ENCODE measurements at regions not wholly inside any gene's neighbourhood (a gene's known extent, or its start where the extent isn't known, plus 50 kb on each side); places are given as distances from the start of the nearest gene placed in this dataset.

DNA sequence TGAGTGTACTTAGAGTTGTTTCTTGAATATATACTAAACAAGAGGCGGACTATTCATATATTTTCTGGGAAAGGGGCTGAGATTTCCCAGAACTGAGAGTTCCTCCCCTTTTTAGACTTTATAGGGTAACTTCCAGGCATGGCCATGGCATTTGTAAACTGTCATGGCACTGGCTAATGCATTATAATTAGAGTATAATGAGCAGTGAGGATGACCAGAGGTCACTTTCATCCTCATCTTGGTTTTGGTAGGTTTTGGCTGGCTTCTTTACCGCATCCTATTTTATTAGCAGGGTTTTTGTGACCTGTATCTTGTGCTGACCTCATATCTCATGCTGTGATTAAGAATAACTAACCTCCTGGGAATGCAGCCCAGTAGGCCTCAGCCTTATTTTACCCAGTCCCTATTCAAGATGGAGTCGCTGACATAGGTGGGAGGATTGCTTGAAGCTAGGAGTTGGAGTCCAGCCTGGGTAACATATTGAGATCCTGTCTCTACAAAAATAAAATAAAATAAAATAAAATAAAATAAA is 91.4 kb downstream of the MOBP start:
- Histone ChIP-seq H3K4me3 (ENCODE audit: low read depth, low read length) (no peak overlapping the region), H3K9me3 (ENCODE audit: control insufficient read depth, insufficient read depth, low read depth, low read length) (no peaks in the 10 kb centered on the region), H3K36me3 (ENCODE audit: control insufficient read depth in 2 of 2, insufficient read depth in 1 of 2, low read length in 2 of 2) (no peaks in the 10 kb centered on the region), H3K27ac (ENCODE audit: extremely low read depth, low read depth, low read length) (no peak overlapping the region), H3K4me1 (ENCODE audit: control insufficient read depth, insufficient read depth, low read length) (no peaks in the 10 kb centered on the region)
- ChIA-PET CTCF (interaction anchor here (0.6 kb wide), 1 partner anchor 15 kb away, joined by 4 read pairs; no protein-coding TSS in a partner anchor), POLR2A (no interaction called here)
- TF ChIP-seq ZNF843 (tag by site-specific recombination; IDR thresholded peaks at IDR 0.05), result no peak
- no peak for TF ChIP-seq SALL2 (tag by site-specific recombination; IDR thresholded peaks at IDR 0.05; ENCODE audit: borderline replicate concordance)
- TF ChIP-seq YY2 (tag by site-specific recombination; IDR thresholded peaks at IDR 0.05), result no peak
- TF ChIP-seq ZNF561 (tag by site-specific recombination; IDR thresholded peaks at IDR 0.05; ENCODE audit: borderline replicate concordance), result no peak
- TF ChIP-seq ZSCAN18 (tag by site-specific recombination; IDR thresholded peaks at IDR 0.05), result no peak
- TF ChIP-seq REPIN1 (tag by site-specific recombination; IDR thresholded peaks at IDR 0.05; ENCODE audit: low read depth), result no peak
- TF ChIP-seq ZNF585B (tag by site-specific recombination; IDR thresholded peaks at IDR 0.05), result no peak
- no peak for TF ChIP-seq SCRT2 (tag by site-specific recombination; IDR thresholded peaks at IDR 0.05)
- TF ChIP-seq GLI4 (tag by site-specific recombination; IDR thresholded peaks at IDR 0.05), result no peak
- no peak for TF ChIP-seq KLF7 (tag by site-specific recombination; IDR thresholded peaks at IDR 0.05; ENCODE audit: borderline replicate concordance)
- no peak for TF ChIP-seq ZNF10 (tag by site-specific recombination; IDR thresholded peaks at IDR 0.05)
- no peak for TF ChIP-seq HOXC10 (CRISPR knock-in tag; IDR thresholded peaks at IDR 0.05)

DNA sequence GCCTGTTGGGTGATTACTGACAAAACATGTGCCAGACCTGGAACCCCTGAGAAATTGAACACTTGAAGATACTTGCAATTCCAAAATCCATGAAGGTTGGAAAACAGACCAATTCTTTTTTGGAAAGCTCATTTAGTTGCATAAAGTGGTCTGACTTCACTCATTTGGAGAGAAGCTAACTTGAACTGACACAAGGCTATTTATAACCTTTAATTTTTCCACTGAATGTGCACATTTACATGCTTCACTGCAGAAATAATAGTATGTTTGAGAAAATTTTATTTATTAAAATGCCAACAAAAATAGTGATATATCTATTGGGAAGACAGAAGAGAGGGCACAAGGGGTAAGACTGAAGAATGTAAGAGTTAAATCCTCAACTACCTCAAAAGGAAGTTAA is 92.1 kb downstream of the MOBP start:
- POLR2A ChIA-PET, result no interaction called here
- TF ChIP-seq, protein P1, sequence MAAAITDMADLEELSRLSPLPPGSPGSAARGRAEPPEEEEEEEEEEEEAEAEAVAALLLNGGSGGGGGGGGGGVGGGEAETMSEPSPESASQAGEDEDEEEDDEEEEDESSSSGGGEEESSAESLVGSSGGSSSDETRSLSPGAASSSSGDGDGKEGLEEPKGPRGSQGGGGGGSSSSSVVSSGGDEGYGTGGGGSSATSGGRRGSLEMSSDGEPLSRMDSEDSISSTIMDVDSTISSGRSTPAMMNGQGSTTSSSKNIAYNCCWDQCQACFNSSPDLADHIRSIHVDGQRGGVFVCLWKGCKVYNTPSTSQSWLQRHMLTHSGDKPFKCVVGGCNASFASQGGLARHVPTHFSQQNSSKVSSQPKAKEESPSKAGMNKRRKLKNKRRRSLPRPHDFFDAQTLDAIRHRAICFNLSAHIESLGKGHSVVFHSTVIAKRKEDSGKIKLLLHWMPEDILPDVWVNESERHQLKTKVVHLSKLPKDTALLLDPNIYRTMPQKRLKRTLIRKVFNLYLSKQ (tag by site-specific recombination; IDR thresholded peaks at IDR 0.05; ENCODE audit: borderline replicate concordance), result no peak
- TF ChIP-seq ZNF223 (tag by site-specific recombination; IDR thresholded peaks at IDR 0.05) (no peak), SP3 (tag by site-specific recombination; IDR thresholded peaks at IDR 0.05) (no peak), ZNF211 (tag by site-specific recombination; IDR thresholded peaks at IDR 0.05; ENCODE audit: low read depth) (no peak), ZNF23 (tag by site-specific recombination; IDR thresholded peaks at IDR 0.05; ENCODE audit: borderline replicate concordance) (no peak), ZNF529 (tag by site-specific recombination; IDR thresholded peaks at IDR 0.05; ENCODE audit: insufficient replicate concordance) (no peak), ZNF571 (tag by site-specific recombination; IDR thresholded peaks at IDR 0.05) (no peak), ZNF548 (tag by site-specific recombination; IDR thresholded peaks at IDR 0.05) (no peak), ZNF626 (tag by site-specific recombination; IDR thresholded peaks at IDR 0.05) (no peak), IKZF3 (tag by site-specific recombination; IDR thresholded peaks at IDR 0.05) (no peak), ZNF404 (tag by site-specific recombination; IDR thresholded peaks at IDR 0.05) (no peak)
- Histone ChIP-seq H3K27ac (ENCODE audit: extremely low read depth, low read depth, low read length) (no peak overlapping the region), H3K4me3 (ENCODE audit: low read depth, low read length) (no peak overlapping the region), H3K36me3 (ENCODE audit: control insufficient read depth in 2 of 2, insufficient read depth in 1 of 2, low read length in 2 of 2) (no peaks in the 10 kb centered on the region), H3K4me1 (ENCODE audit: control insufficient read depth, insufficient read depth, low read length) (no peaks in the 10 kb centered on the region), H3K9me3 (ENCODE audit: control insufficient read depth, insufficient read depth, low read depth, low read length) (no peaks in the 10 kb centered on the region)
- CTCF ChIA-PET, result interaction anchor here (0.7 kb wide), 1 partner anchor 297 kb away, joined by 4 read pairs; no protein-coding TSS in a partner anchor
